Stimulated activated CD4-positive, alpha-beta T cell treated with anti-CD3 and anti-CD28 coated beads, Interleukin-2, amount 100 ng/mL, for 48 hours (primary cell): ENCODE measurements at regions not wholly inside any gene's neighbourhood (a gene's known extent, or its start where the extent isn't known, plus 50 kb on each side); places are given as distances from the start of the nearest gene placed in this dataset.

Experiments
- DNase-seq, 2 donors: peaks; one replicate each; pipeline ENCODE4 v3.0.0-alpha.2; 2020

DNA sequence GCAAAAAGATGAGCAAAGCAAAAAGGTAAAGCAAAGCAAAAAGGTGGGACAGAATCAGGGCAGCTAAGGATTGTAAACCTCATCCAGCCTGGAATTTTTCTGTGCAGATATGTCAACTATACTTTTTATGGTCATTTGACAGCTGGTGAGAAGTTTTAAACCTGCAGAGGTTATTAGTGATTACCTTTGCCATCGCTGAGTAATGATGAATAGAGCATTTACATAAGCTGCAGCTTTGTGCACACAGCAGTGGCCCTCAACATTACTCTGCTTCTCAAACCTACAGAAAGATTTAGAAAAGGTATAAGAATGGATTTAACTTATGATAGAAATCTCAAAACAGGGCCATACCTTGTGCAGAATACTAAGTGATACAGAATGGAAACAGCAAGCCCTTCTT is 54.5 kb upstream of the C4orf54 start:
- no peak for DNase-seq

- DNase-seq, result no peak
Observed at GRCh38 chr4:99711657-99712056, 54.0 kb upstream of the C4orf54 start.

- DNase-seq, result no peak
Observed at GRCh38 chr4:99710681-99711345, 53.2 kb upstream of the C4orf54 start.

GRCh38 chr4:99710020-99710419 is 52.4 kb upstream of the C4orf54 start:
- DNase-seq, result no peak

GRCh38 chr4:99708551-99708950 is 50.9 kb upstream of the C4orf54 start:
- no peak for DNase-seq
